Endodermal cell (in vitro differentiated cells): ENCODE measurements at regions not wholly inside any gene's neighbourhood (a gene's known extent, or its start where the extent isn't known, plus 50 kb on each side); places are given as distances from the start of the nearest gene placed in this dataset.

ENCODE experiments used
- DNase-seq: peaks from one replicate; pipeline ENCODE4 v3.0.0-alpha.2; 2017
- H3K27ac ChIP-seq: 2 replicates; pipeline ENCODE4 v1.5.1; 2013; ENCODE audit warnings: mild to moderate bottlenecking, low read depth, low read length, moderate library complexity
- H3K27me3 ChIP-seq: 2 replicates; pipeline ENCODE4 v1.6.1; 2013; ENCODE audit warnings: mild to moderate bottlenecking, low read length, moderate library complexity; ENCODE audit not compliant: insufficient read depth, control insufficient read depth, poor library complexity, severe bottlenecking
- H3K36me3 ChIP-seq: 2 replicates; pipeline ENCODE4 v1.7.0; 2013; ENCODE audit warnings: mild to moderate bottlenecking, low read length, moderate library complexity; ENCODE audit not compliant: control insufficient read depth, insufficient read depth
- H3K4me1 ChIP-seq: one replicate; pipeline ENCODE4 v1.7.0; 2013; ENCODE audit warnings: low read length; ENCODE audit not compliant: control insufficient read depth, insufficient read depth
- H3K4me3 ChIP-seq: 2 replicates; pipeline ENCODE4 v1.5.1; 2013; ENCODE audit warnings: mild to moderate bottlenecking, low read length, moderate library complexity
- H3K9ac ChIP-seq: 2 replicates; pipeline ENCODE4 v1.6.1; 2013; ENCODE audit warnings: mild to moderate bottlenecking, low read length, moderate library complexity; ENCODE audit not compliant: poor library complexity, severe bottlenecking; ENCODE audit errors: extremely low read depth
- H3K9me3 ChIP-seq: 2 replicates; pipeline ENCODE4 v1.6.1; 2013; ENCODE audit warnings: mild to moderate bottlenecking, low read length, moderate library complexity; ENCODE audit not compliant: control insufficient read depth
- H3K27ac Mint-ChIP-seq: 2 replicates; pipeline ENCODE4 v1.8.0; 2020; ENCODE audit warnings: mixed read lengths
- H3K27me3 Mint-ChIP-seq: 2 replicates; pipeline ENCODE4 v1.8.0; 2021; ENCODE audit warnings: mild to moderate bottlenecking, mixed read lengths; ENCODE audit not compliant: insufficient read depth
- H3K36me3 Mint-ChIP-seq: 2 replicates; pipeline ENCODE4 v1.8.0; 2020; ENCODE audit warnings: low read depth, mixed read lengths
- H3K4me1 Mint-ChIP-seq: 2 replicates; pipeline ENCODE4 v1.8.0; 2020; ENCODE audit warnings: mixed read lengths
- H3K4me3 Mint-ChIP-seq: 2 replicates; pipeline ENCODE4 v1.8.0; 2020; ENCODE audit warnings: mild to moderate bottlenecking, moderate library complexity, mixed read lengths
- H3K9me3 Mint-ChIP-seq: 2 replicates; pipeline ENCODE4 v1.8.0; 2020; ENCODE audit warnings: mild to moderate bottlenecking, mixed read lengths
- WGBS, 2 experiments: methylation state at CpG; one replicate each; pipeline versions ENCODE4 v1.1.5 to v1.1.7; 2013; ENCODE audit warnings: missing lambda C conversion rate in 2 of 2, mixed read lengths in 1 of 2; ENCODE audit not compliant: insufficient coverage in 1 of 2, insufficient read length in 1 of 2; 5-methylcytosine and 5-hydroxymethylcytosine counted together
- TF ChIP-seq, protein P1 (sequence below): fragments of 200-600 bp; sonication (generic); conservative IDR thresholded peaks from 2 replicates; pipeline ENCODE4 v1.5.0; 2021; ENCODE audit warnings: antibody characterized with exemption, mild to moderate bottlenecking

DNA sequence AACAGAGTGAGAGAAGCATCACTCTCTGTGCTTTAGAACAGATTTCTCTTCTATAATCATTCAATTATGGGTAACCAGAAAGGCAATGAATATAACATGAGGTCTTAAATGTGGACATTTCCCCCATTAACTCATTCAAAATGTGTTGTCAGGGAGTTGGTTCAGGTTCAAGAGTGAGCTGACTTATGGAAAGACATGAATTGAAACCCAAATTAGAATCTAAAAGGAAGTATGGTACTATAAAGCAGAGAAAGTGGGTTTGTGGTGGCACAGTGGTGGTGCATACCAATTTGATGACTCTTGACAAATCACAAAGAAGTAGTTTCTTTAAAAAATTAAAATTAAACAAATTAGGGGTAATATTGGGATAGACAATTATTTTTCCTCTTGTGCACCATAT lies 114.6 kb upstream of the MEOX2 start:
- TF ChIP-seq, protein P1, sequence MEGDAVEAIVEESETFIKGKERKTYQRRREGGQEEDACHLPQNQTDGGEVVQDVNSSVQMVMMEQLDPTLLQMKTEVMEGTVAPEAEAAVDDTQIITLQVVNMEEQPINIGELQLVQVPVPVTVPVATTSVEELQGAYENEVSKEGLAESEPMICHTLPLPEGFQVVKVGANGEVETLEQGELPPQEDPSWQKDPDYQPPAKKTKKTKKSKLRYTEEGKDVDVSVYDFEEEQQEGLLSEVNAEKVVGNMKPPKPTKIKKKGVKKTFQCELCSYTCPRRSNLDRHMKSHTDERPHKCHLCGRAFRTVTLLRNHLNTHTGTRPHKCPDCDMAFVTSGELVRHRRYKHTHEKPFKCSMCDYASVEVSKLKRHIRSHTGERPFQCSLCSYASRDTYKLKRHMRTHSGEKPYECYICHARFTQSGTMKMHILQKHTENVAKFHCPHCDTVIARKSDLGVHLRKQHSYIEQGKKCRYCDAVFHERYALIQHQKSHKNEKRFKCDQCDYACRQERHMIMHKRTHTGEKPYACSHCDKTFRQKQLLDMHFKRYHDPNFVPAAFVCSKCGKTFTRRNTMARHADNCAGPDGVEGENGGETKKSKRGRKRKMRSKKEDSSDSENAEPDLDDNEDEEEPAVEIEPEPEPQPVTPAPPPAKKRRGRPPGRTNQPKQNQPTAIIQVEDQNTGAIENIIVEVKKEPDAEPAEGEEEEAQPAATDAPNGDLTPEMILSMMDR = no peak
- Histone ChIP-seq H3K9ac (no peak overlapping the region), H3K4me3 (no peak overlapping the region), H3K9me3 (no peaks in the 10 kb centered on the region), H3K27ac (no peak overlapping the region), H3K36me3 (no peaks in the 10 kb centered on the region), H3K27me3 (no peaks in the 10 kb centered on the region), H3K4me1 (no peaks in the 10 kb centered on the region)
- DNase-seq = no peak
- Mint-ChIP-seq H3K4me1 (no peaks in the 10 kb centered on the region), H3K27me3 (no peaks in the 10 kb centered on the region), H3K27ac (no peak overlapping the region), H3K9me3 (no peaks in the 10 kb centered on the region), H3K4me3 (no peak overlapping the region), H3K36me3 (no peaks in the 10 kb centered on the region)

DNA sequence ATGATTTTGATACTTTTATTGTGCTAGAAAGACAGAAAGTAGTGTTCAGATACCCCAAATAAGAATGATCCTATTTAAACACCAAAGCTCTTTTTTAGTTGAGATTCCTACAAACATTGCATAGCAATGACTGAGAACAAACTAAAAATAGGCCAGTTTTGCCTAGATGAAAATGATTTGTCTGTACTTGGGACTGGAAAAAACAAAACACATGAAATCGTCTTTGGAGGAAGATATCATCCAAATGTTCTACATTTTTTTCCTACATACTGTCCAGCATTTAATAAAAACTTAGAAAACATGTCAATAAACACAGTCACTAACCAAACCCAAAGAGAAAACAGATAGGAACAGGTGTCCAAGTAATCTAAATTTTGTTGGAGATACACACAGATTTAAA lies 111.6 kb upstream of the MEOX2 start:
- Mint-ChIP-seq H3K9me3 (no peaks in the 10 kb centered on the region), H3K27ac (no peak overlapping the region), H3K4me1 (no peaks in the 10 kb centered on the region), H3K27me3 (no peaks in the 10 kb centered on the region), H3K36me3 (no peaks in the 10 kb centered on the region), H3K4me3 (no peak overlapping the region)
- no peak overlapping the region for H3K27ac ChIP-seq
- no peaks in the 10 kb centered on the region for H3K27me3 ChIP-seq
- H3K4me1 ChIP-seq = no peaks in the 10 kb centered on the region
- WGBS, 2 experiments = 68% methylated on average over 1 of the region's 1 CpG; no CpG with 5 or more reads in 1 of the 2 experiments
- no peak overlapping the region for H3K9ac ChIP-seq
- H3K4me3 ChIP-seq = no peak overlapping the region
- DNase-seq = no peak
- no peaks in the 10 kb centered on the region for H3K36me3 ChIP-seq
- TF ChIP-seq, protein P1 = no peak
- H3K9me3 ChIP-seq = no peaks in the 10 kb centered on the region

DNA sequence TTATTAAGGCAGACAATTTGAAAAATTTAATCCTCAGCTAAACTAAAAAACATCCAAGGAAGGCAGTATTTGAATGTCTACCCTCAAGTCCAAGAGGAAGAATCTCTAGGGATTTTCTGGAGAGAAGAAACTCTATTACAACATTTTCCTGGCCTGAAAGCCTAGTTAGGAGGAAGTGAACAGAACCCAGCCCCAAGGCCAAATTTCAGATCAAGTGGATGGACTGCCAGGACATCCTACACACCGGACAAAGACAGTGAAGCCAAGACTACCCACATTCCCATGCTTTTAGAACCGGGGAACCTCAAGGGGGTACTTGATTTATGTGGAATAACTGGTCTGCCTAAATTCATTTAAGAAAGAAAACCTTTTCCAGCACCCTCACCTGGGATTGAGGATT lies 108.9 kb upstream of the MEOX2 start:
- H3K27ac Mint-ChIP-seq = no peak overlapping the region
- no peak overlapping the region for H3K9ac ChIP-seq
- no peaks in the 10 kb centered on the region for H3K4me1 Mint-ChIP-seq
- no peaks in the 10 kb centered on the region for H3K9me3 ChIP-seq
- no peak for DNase-seq
- no peaks in the 10 kb centered on the region for H3K36me3 Mint-ChIP-seq
- H3K9me3 Mint-ChIP-seq = no peaks in the 10 kb centered on the region
- 100% methylated on average over 1 of the region's 2 CpGs; no CpG with 5 or more reads in 1 of the 2 experiments for WGBS, 2 experiments
- H3K27ac ChIP-seq = no peak overlapping the region
- no peaks in the 10 kb centered on the region for H3K27me3 Mint-ChIP-seq
- no peaks in the 10 kb centered on the region for H3K27me3 ChIP-seq
- H3K4me3 Mint-ChIP-seq = no peak overlapping the region
- no peaks in the 10 kb centered on the region for H3K4me1 ChIP-seq
- H3K4me3 ChIP-seq = no peak overlapping the region
- TF ChIP-seq, protein P1 = no peak
- H3K36me3 ChIP-seq = no peaks in the 10 kb centered on the region
